SK-N-SH treated with all-trans-retinoic acid at 6 μM for 48 hours (cell line): ENCODE measurements at regions not wholly inside any gene's neighbourhood (a gene's known extent, or its start where the extent isn't known, plus 50 kb on each side); places are given as distances from the start of the nearest gene placed in this dataset.

Source experiments
- ATAC-seq: fragments of 200-7000 bp; cut with Tn5 transposase; 3 replicates; pipeline ENCODE4 v1.9.1; 2020; ENCODE audit warnings: mild to moderate bottlenecking, moderate library complexity
- ARNTL ChIP-seq: fragments of 450-650 bp; formaldehyde crosslinking; IDR thresholded peaks from 2 replicates; pipeline ENCODE4 v1.5.0; 2020; ENCODE audit warnings: low read depth, mild to moderate bottlenecking, moderate library complexity, borderline replicate concordance
- BACH2 ChIP-seq: fragments of 250-450 bp; sonication (Bioruptor Pico); IDR thresholded peaks from 2 replicates; pipeline ENCODE4 v1.9.0; 2021; ENCODE audit warnings: mild to moderate bottlenecking, borderline replicate concordance
- CSRNP3 ChIP-seq: fragments of 250-450 bp; sonication (Bioruptor Pico); IDR thresholded peaks from 2 replicates; pipeline ENCODE4 v1.5.1; 2021; ENCODE audit warnings: mild to moderate bottlenecking, moderate library complexity
- ESRRG ChIP-seq: fragments of 250-450 bp; sonication (Bioruptor Pico); IDR thresholded peaks from 2 replicates; pipeline ENCODE4 v1.6.1; 2021; ENCODE audit warnings: mild to moderate bottlenecking
- GLIS3 ChIP-seq: fragments of 250-450 bp; sonication (Bioruptor Pico); IDR thresholded peaks from 2 replicates; pipeline ENCODE4 v1.5.0; 2020; ENCODE audit warnings: mild to moderate bottlenecking, moderate library complexity
- ISL1 ChIP-seq: fragments of 250-450 bp; sonication (Bioruptor Pico); IDR thresholded peaks from 2 replicates; pipeline ENCODE4 v2.1.2; 2022; ENCODE audit warnings: mild to moderate bottlenecking, moderate library complexity
- OSR1 ChIP-seq: fragments of 250-450 bp; sonication (Bioruptor Pico); IDR thresholded peaks from 2 replicates; pipeline ENCODE4 v1.8.0; 2022; ENCODE audit warnings: moderate library complexity, mild to moderate bottlenecking, inconsistent platforms
- PATZ1 ChIP-seq: fragments of 250-450 bp; sonication (Bioruptor Pico); IDR thresholded peaks from 2 replicates; pipeline ENCODE4 v1.8.0; 2020; ENCODE audit warnings: mild to moderate bottlenecking, moderate library complexity, borderline replicate concordance
- PPARA ChIP-seq: fragments of 250-450 bp; sonication (Bioruptor Pico); IDR thresholded peaks from 2 replicates; pipeline ENCODE4 v1.5.0; 2020; ENCODE audit warnings: mild to moderate bottlenecking, borderline replicate concordance
- RARB ChIP-seq: fragments of 250-450 bp; sonication (Bioruptor Pico); IDR thresholded peaks from 2 replicates; pipeline ENCODE4 v1.8.0; 2021; ENCODE audit warnings: mild to moderate bottlenecking, moderate library complexity
- SNAI2 ChIP-seq: fragments of 250-450 bp; sonication (Bioruptor Pico); IDR thresholded peaks from 2 replicates; pipeline ENCODE4 v1.5.0; 2020; ENCODE audit warnings: mild to moderate bottlenecking, moderate library complexity
- TCF4 ChIP-seq: fragments of 250-450 bp; sonication (Bioruptor Pico); IDR thresholded peaks from 2 replicates; pipeline ENCODE4 v1.8.0; 2021; ENCODE audit warnings: mild to moderate bottlenecking, moderate library complexity, borderline replicate concordance
- TOX ChIP-seq: fragments of 250-450 bp; sonication (Bioruptor Pico); IDR thresholded peaks from 2 replicates; pipeline ENCODE4 v1.8.0; 2021; ENCODE audit warnings: mild to moderate bottlenecking, moderate library complexity, borderline replicate concordance
- ZC3H10 ChIP-seq: fragments of 250-450 bp; sonication (Bioruptor Pico); IDR thresholded peaks from 2 replicates; pipeline ENCODE4 v1.5.1; 2021; ENCODE audit warnings: mild to moderate bottlenecking, moderate library complexity
- ZFP3 ChIP-seq: fragments of 250-450 bp; sonication (Bioruptor Pico); IDR thresholded peaks from 2 replicates; pipeline ENCODE4 v1.5.0; 2020; ENCODE audit warnings: mild to moderate bottlenecking, moderate library complexity
- ZFP30 ChIP-seq: fragments of 450-650 bp; formaldehyde crosslinking; IDR thresholded peaks from 2 replicates; pipeline ENCODE4 v1.5.0; 2022; ENCODE audit warnings: mild to moderate bottlenecking, moderate library complexity
- ZNF565 ChIP-seq: fragments of 450-650 bp; formaldehyde crosslinking; conservative IDR thresholded peaks from 2 replicates; pipeline ENCODE4 v1.5.0; 2020; ENCODE audit warnings: low read depth, mild to moderate bottlenecking, moderate library complexity
- ZNF70 ChIP-seq: fragments of 450-650 bp; formaldehyde crosslinking; IDR thresholded peaks from 2 replicates; pipeline ENCODE4 v1.5.0; 2020; ENCODE audit warnings: mild to moderate bottlenecking, moderate library complexity
- ZNF8 ChIP-seq: fragments of 450-650 bp; formaldehyde crosslinking; IDR thresholded peaks from 2 replicates; pipeline ENCODE4 v1.5.0; 2020; ENCODE audit warnings: mild to moderate bottlenecking, moderate library complexity
- TF ChIP-seq, protein P1 (sequence below): fragments of 250-450 bp; sonication (Bioruptor Pico); IDR thresholded peaks from 2 replicates; pipeline ENCODE4 v1.8.0; 2021; ENCODE audit warnings: low read depth, mild to moderate bottlenecking, moderate library complexity, borderline replicate concordance
- TF ChIP-seq, protein P2 (sequence below): fragments of 250-450 bp; sonication (Bioruptor Pico); IDR thresholded peaks from 2 replicates; pipeline ENCODE4 v1.5.1; 2020; ENCODE audit warnings: low read depth, mild to moderate bottlenecking, moderate library complexity
- TF ChIP-seq, protein P3 (sequence below): fragments of 250-450 bp; sonication (Bioruptor Pico); IDR thresholded peaks from 2 replicates; pipeline ENCODE4 v1.5.0; 2020; ENCODE audit warnings: mild to moderate bottlenecking, moderate library complexity

GRCh38 chr12:73418541-73418940, 1119.1 kb upstream of the ATXN7L3B start:
- no peak for ATAC-seq
- TF ChIP-seq TOX (CRISPR knock-in tag) (no peak), ZC3H10 (no peak), OSR1 (CRISPR knock-in tag) (no peak), ESRRG (no peak), CSRNP3 (CRISPR knock-in tag) (no peak), ZFP30 (CRISPR knock-in tag) (no peak), ZNF70 (CRISPR knock-in tag) (no peak), RARB (CRISPR knock-in tag) (no peak), GLIS3 (CRISPR knock-in tag) (no peak), ZFP3 (CRISPR knock-in tag) (no peak), ISL1 (CRISPR knock-in tag) (no peak), BACH2 (CRISPR knock-in tag) (no peak)
- TF ChIP-seq, protein P1, sequence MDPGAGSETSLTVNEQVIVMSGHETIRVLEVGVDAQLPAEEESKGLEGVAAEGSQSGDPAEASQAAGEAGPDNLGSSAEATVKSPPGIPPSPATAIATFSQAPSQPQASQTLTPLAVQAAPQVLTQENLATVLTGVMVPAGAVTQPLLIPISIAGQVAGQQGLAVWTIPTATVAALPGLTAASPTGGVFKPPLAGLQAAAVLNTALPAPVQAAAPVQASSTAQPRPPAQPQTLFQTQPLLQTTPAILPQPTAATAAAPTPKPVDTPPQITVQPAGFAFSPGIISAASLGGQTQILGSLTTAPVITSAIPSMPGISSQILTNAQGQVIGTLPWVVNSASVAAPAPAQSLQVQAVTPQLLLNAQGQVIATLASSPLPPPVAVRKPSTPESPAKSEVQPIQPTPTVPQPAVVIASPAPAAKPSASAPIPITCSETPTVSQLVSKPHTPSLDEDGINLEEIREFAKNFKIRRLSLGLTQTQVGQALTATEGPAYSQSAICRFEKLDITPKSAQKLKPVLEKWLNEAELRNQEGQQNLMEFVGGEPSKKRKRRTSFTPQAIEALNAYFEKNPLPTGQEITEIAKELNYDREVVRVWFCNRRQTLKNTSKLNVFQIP (CRISPR knock-in tag) = no peak

DNA sequence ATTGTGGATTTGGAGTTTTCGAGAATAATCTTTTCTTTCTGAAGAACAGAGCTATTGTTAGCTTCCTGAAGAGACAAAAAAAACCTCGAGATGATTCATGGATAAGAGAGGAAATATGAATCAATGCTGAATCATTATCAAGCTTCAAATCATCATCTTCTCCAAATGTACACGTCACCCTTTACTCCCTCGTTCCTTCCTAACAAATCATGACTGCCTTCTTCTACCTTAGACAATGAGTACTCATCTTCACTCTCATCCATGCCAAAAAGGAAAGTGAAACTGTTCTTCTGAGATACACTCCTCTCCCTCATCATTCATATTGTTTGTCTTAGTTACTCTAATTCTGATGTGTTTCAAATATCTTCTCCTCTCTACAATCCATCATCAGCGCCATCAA, 1115.8 kb upstream of the ATXN7L3B start:
- ATAC-seq = no peak
- no peak for TF ChIP-seq PATZ1 (CRISPR knock-in tag)
- TF ChIP-seq CSRNP3 (CRISPR knock-in tag) = no peak
- no peak for TF ChIP-seq ZFP3 (CRISPR knock-in tag)
- TF ChIP-seq ZNF8 (CRISPR knock-in tag) = no peak
- TF ChIP-seq TOX (CRISPR knock-in tag) = no peak
- no peak for TF ChIP-seq PPARA (CRISPR knock-in tag)
- no peak for TF ChIP-seq ARNTL (CRISPR knock-in tag)
- no peak for TF ChIP-seq TCF4
- no peak for TF ChIP-seq BACH2 (CRISPR knock-in tag)
- TF ChIP-seq ZNF565 (CRISPR knock-in tag) = no peak
- no peak for TF ChIP-seq ZC3H10
- no peak for TF ChIP-seq ZNF70 (CRISPR knock-in tag)
- TF ChIP-seq, protein P1 (CRISPR knock-in tag) = no peak
- TF ChIP-seq, protein P2, sequence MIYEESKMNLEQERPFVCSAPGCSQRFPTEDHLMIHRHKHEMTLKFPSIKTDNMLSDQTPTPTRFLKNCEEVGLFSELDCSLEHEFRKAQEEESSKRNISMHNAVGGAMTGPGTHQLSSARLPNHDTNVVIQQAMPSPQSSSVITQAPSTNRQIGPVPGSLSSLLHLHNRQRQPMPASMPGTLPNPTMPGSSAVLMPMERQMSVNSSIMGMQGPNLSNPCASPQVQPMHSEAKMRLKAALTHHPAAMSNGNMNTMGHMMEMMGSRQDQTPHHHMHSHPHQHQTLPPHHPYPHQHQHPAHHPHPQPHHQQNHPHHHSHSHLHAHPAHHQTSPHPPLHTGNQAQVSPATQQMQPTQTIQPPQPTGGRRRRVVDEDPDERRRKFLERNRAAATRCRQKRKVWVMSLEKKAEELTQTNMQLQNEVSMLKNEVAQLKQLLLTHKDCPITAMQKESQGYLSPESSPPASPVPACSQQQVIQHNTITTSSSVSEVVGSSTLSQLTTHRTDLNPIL (CRISPR knock-in tag) = no peak
- TF ChIP-seq, protein P3, sequence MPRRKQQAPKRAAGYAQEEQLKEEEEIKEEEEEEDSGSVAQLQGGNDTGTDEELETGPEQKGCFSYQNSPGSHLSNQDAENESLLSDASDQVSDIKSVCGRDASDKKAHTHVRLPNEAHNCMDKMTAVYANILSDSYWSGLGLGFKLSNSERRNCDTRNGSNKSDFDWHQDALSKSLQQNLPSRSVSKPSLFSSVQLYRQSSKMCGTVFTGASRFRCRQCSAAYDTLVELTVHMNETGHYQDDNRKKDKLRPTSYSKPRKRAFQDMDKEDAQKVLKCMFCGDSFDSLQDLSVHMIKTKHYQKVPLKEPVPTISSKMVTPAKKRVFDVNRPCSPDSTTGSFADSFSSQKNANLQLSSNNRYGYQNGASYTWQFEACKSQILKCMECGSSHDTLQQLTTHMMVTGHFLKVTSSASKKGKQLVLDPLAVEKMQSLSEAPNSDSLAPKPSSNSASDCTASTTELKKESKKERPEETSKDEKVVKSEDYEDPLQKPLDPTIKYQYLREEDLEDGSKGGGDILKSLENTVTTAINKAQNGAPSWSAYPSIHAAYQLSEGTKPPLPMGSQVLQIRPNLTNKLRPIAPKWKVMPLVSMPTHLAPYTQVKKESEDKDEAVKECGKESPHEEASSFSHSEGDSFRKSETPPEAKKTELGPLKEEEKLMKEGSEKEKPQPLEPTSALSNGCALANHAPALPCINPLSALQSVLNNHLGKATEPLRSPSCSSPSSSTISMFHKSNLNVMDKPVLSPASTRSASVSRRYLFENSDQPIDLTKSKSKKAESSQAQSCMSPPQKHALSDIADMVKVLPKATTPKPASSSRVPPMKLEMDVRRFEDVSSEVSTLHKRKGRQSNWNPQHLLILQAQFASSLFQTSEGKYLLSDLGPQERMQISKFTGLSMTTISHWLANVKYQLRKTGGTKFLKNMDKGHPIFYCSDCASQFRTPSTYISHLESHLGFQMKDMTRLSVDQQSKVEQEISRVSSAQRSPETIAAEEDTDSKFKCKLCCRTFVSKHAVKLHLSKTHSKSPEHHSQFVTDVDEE (CRISPR knock-in tag) = no peak
- TF ChIP-seq GLIS3 (CRISPR knock-in tag) = no peak
- no peak for TF ChIP-seq ISL1 (CRISPR knock-in tag)
- no peak for TF ChIP-seq SNAI2 (CRISPR knock-in tag)
